GM21737 (cell line): ENCODE measurements at regions not wholly inside any gene's neighbourhood (a gene's known extent, or its start where the extent isn't known, plus 50 kb on each side); places are given as distances from the start of the nearest gene placed in this dataset.

Experiments used
- ATAC-seq: cut with Tn5 transposase; IDR thresholded peaks from one replicate; pipeline ENCODE4 v1.9.1; 2021; ENCODE audit warnings: mild to moderate bottlenecking, moderate library complexity; ENCODE audit not compliant: unreplicated experiment

- ATAC-seq: no peak
Measured at GRCh38 chr15:93829115-93829870, 402.1 kb upstream of the MCTP2 start.

GRCh38 chr15:93826790-93827189 is 404.6 kb upstream of the MCTP2 start:
- no peak for ATAC-seq

GRCh38 chr15:93826293-93826692 is 405.1 kb upstream of the MCTP2 start:
- no peak for ATAC-seq

DNA sequence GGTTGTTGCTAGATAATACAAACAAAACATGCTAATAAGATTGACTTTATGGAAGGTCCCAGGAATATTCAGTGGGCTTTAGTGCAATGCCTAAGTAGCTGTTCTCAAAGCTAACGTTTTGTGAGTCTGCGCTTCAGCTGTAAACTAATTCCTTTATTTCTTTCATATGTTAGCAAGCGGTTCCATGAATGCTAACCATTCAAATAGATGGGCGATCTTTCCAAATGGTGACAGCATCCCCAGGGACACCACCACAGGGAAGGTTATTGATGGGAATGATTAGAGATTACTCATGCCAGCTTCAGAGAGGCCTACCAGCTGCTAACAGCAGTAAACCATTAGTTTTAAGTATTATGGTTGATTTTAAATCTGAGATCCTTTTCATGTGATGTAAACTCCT is 405.7 kb upstream of the MCTP2 start:
- no peak for ATAC-seq

DNA sequence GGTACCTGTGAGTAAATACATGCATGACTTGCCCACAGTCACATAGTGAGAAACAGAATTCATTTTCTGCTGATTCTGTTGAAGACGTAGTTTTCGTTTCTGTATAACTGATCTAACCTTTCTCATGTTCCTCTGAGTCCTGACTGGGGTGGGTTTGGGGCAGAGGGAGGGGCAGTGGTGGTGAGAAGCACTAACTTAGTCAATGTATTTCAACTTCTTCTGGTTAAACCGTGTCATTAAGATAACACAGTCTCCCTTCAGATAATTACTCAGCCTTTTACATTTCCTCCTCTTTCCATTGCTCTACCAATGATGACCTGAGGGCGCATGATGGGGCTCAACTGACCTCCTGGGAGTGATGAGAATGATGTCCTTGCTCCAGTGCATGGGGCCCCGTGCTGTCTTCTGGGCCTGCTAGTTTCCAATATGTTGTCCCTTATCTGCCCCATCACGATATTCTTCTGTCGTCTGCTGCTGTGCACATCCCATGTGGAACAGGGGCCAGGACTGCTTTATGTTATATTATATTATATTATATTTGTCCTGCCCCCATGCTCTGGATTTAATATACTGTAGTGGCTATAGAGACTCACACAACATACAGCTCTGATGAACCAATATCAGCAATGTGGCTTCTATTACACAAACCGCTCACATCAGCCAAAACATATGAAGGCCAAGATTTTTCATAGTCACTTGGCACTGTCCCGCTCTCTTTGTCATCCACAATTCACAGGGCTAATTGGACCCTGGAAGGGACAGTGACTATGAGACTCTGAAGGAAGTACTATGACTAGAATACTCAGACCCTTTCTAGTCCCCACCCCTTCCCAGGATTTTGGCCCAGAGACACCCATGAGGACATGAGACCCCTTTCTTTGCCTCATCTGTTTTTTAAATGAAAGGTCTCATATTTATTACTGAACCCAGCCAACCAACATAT is 407.1 kb upstream of the MCTP2 start:
- no peak for ATAC-seq

- no peak for ATAC-seq
Measured at GRCh38 chr15:93820566-93820965, 410.8 kb upstream of the MCTP2 start.

DNA sequence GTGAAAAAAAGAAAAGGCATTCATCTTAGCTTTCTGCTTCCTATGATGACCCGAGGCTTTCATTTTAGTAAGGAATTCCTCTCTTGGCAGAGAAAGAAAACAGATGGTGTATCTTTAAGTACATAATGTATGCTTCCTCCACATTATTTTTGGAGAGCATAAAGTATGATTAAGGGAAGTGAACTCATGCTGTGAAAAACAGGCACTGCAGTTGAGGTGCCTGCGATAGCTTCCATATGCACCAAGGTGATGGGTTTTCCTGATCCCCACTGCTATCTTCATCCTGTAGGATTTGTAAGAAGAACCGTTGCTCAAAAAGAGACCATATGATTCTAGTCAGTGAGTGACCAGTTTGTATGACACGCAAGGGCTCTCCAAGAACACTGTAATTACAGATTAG is 411.5 kb upstream of the MCTP2 start:
- no peak for ATAC-seq

DNA sequence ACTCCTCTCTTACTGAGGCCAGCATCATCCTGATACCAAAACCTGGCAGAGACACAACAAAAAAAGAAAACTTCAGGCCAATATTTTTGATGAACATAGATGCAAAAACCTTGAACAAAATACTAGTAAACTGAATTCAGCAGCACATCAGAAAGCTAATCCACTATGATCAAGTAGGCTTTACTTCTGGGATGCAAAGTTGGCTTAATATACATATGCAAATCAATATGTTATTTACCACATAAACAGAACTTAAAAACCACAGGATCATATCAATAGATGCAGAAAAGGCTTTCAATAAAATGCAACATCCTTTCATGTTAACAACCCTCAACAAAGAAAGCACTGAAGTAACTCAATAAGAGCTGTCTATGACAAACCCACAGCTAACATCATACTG is 414.5 kb upstream of the MCTP2 start:
- no peak for ATAC-seq

DNA sequence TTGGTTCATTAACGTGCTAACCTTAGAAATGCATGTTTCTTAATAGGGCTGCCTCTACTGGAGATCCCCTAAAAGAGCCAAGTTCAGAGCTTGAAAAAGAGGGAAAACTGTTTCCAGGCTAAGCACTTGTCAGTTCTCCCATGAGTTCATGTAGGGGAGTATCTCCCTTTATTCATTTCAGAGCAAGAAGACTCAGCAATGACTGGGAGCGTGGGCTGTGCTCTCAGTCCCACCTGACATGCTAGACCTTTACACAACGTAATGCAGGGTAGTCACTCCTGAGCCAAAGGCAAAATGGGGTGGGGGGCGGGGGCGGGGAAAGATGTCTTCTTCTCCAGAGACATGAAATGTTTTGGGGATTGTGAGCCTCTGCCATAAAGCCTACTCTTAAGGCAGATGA is 420.1 kb upstream of the MCTP2 start:
- ATAC-seq: no peak

- no peak for ATAC-seq
Measured at GRCh38 chr15:93809516-93809915, 421.8 kb upstream of the MCTP2 start.

GRCh38 chr15:93803421-93804152 is 427.8 kb upstream of the MCTP2 start:
- no peak for ATAC-seq

GRCh38 chr15:93801206-93801605 is 430.2 kb upstream of the MCTP2 start:
- no peak for ATAC-seq

- no peak for ATAC-seq
Measured at GRCh38 chr15:93800805-93801204, 430.6 kb upstream of the MCTP2 start.

GRCh38 chr15:93789441-93789840 is 441.9 kb upstream of the MCTP2 start:
- ATAC-seq: no peak

GRCh38 chr15:93780073-93780472 is 451.3 kb upstream of the MCTP2 start:
- no peak for ATAC-seq

GRCh38 chr15:93779341-93779740 is 452.0 kb upstream of the MCTP2 start:
- no peak for ATAC-seq

- no peak for ATAC-seq
Measured at GRCh38 chr15:93771196-93772030, 459.9 kb upstream of the MCTP2 start.

- no peak for ATAC-seq
Measured at GRCh38 chr15:93770788-93771187, 460.6 kb upstream of the MCTP2 start.

GRCh38 chr15:93762036-93762435 is 469.3 kb upstream of the MCTP2 start:
- no peak for ATAC-seq

DNA sequence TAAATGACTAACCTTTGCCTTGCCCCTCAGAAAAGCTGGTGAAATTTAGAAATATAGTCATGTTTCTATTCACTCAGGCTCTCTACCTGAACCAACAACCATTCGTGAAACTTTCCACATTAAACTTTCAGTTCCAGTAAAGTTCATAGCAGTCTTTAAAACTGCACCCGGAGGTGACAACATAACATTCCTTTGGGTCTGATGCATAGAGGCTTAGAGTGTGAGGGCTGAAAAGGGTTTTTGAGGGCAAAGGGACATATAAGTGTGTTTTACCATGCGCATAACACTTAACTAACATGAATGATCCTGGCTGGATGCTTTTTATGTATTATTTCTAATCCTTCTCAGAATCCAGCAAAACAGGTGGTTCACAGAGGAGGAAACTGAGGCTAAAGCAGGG is 471.7 kb upstream of the MCTP2 start:
- no peak for ATAC-seq

GRCh38 chr15:93758824-93759223 is 472.5 kb upstream of the MCTP2 start:
- no peak for ATAC-seq
